HepG2 (cell line): ENCODE measurements at regions not wholly inside any gene's neighbourhood (a gene's known extent, or its start where the extent isn't known, plus 50 kb on each side); places are given as distances from the start of the nearest gene placed in this dataset.

Source experiments
- ATAC-seq: fragments of 200-7000 bp; cut with Tn5 transposase; 3 replicates; pipeline ENCODE4 v1.9.1; 2020; ENCODE audit warnings: mild to moderate bottlenecking, moderate library complexity
- BruUV-seq: library from RNA; stranded (reverse); fragments of 400-500 nt; replicated peaks from 2 replicates; lab custom pipeline; 2021; lab: Mats Ljungman, UMichigan
- CTCF ChIA-PET: fragments of 300-600 bp; formaldehyde crosslinking; extraction: SDS; loops from one replicate; lab custom pipeline; 2021; ENCODE audit warnings: low total read pairs, inconsistent platforms, low intra/inter-chr PET ratio; lab: Yijun Ruan, JAX
- POLR2A ChIA-PET: fragments of 350-600 bp; sonication (Branson Sonifier 250); formaldehyde crosslinking; loops from one replicate; lab custom pipeline; 2020; ENCODE audit warnings: antibody characterized with exemption, inconsistent platforms; lab: Yijun Ruan, JAX
- DNase-seq: peaks from one replicate; pipeline ENCODE4 v3.0.0-alpha.2; 2015; ENCODE audit warnings: low spot score
- FAIRE-seq: peaks from 3 replicates; lab custom pipeline; 2011; peaks lifted over from hg19 to GRCh38; lab: Jason Lieb, UNC
- H2AFZ ChIP-seq: one replicate; pipeline ENCODE4 v1.6.1; 2011; ENCODE audit warnings: low read length, inconsistent platforms
- H3K27ac ChIP-seq: fragments of 300-600 bp; 3 replicates; pipeline ENCODE4 v1.8.0; 2011; ENCODE audit warnings: mixed run types, mild to moderate bottlenecking, mixed read lengths, low read length, inconsistent platforms; ENCODE audit not compliant: insufficient read depth; ENCODE audit errors: extremely low read length
- H3K27me3 ChIP-seq, 2 experiments: fragments of 200-600 bp in 1 of 2; 2 replicates in 1 of 2; 3 replicates in 1 of 2; pipeline versions ENCODE4 v1.6.0 to v1.8.0; 2011; ENCODE audit warnings: low read length in 2 of 2, mild to moderate bottlenecking in 2 of 2, moderate library complexity in 2 of 2, inconsistent platforms in 1 of 2; ENCODE audit not compliant: insufficient read depth in 2 of 2, control insufficient read depth in 1 of 2
- H3K36me3 ChIP-seq, 2 experiments: fragments of 200-600 bp in 1 of 2; replicated peaks in 1 of 2; 2 replicates in 1 of 2; 3 replicates in 1 of 2; pipeline versions ENCODE4 v1.5.1 to v1.8.0; 2011; ENCODE audit warnings: low read length in 2 of 2, inconsistent platforms in 1 of 2; ENCODE audit not compliant: insufficient read depth in 2 of 2, control insufficient read depth in 1 of 2
- H3K4me1 ChIP-seq: 2 replicates; pipeline ENCODE4 v1.5.1; 2012; ENCODE audit warnings: low read length, inconsistent platforms; ENCODE audit not compliant: insufficient read depth
- H3K4me2 ChIP-seq: 2 replicates; pipeline ENCODE4 v1.6.0; 2011; ENCODE audit warnings: low read depth, low read length, inconsistent platforms
- H3K4me3 ChIP-seq, 3 experiments: fragments of 200-600 bp in 1 of 3; sonication (generic), shearing (Covaris generic) in 1 of 3; replicated peaks in 1 of 3; 2 replicates each; pipeline ENCODE4 v1.5.1; 2011 to 2016; ENCODE audit warnings: low read length in 3 of 3, inconsistent platforms in 2 of 3, low read depth in 2 of 3, mild to moderate bottlenecking in 2 of 3, control low read depth in 1 of 3, mixed read lengths in 1 of 3; ENCODE audit not compliant: insufficient read depth in 1 of 3
- H3K79me2 ChIP-seq: one replicate; pipeline ENCODE4 v1.6.1; 2011; ENCODE audit warnings: low read length, inconsistent platforms; ENCODE audit not compliant: insufficient read depth
- H3K9ac ChIP-seq: 2 replicates; pipeline ENCODE4 v1.6.0; 2011; ENCODE audit warnings: mild to moderate bottlenecking, low read depth, low read length, inconsistent platforms; ENCODE audit not compliant: insufficient read depth
- H3K9me3 ChIP-seq: 2 replicates; pipeline ENCODE4 v1.5.1; 2012; ENCODE audit warnings: mild to moderate bottlenecking, low read length
- H4K20me1 ChIP-seq: 2 replicates; pipeline ENCODE4 v1.6.0; 2011; ENCODE audit warnings: inconsistent platforms, mild to moderate bottlenecking, low read length, moderate library complexity; ENCODE audit not compliant: insufficient read depth
- CC2D1A ChIP-seq: sonication (generic); formaldehyde crosslinking; IDR thresholded peaks from 2 replicates; pipeline ENCODE4 v1.8.1; 2023; ENCODE audit warnings: mild to moderate bottlenecking, missing genetic modification reagents
- GPBP1L1 ChIP-seq: sonication (generic); formaldehyde crosslinking; IDR thresholded peaks from 2 replicates; pipeline ENCODE4 v1.5.0; 2020; ENCODE audit warnings: mild to moderate bottlenecking, missing genetic modification reagents
- ZBTB3 ChIP-seq: sonication (generic); formaldehyde crosslinking; IDR thresholded peaks from 2 replicates; pipeline ENCODE4 v1.4.0; 2020; ENCODE audit warnings: low read depth, mild to moderate bottlenecking, moderate library complexity, missing genetic modification reagents, borderline replicate concordance
- WGBS: methylation state at CpG from one replicate; pipeline ENCODE4 v1.1.6; 2017; ENCODE audit warnings: low lambda C conversion rate; 5-methylcytosine and 5-hydroxymethylcytosine counted together
- in situ Hi-C: cut with HindIII; loops from 2 replicates; pipeline ENCODE4 v1.10.0; 2017; ENCODE audit warnings: low pct_unique_long_range_greater_than_20kb; ENCODE audit not compliant: extremely low pct_ligation_motif_present
- intact Hi-C: fragments of 100-400 bp; cut with micrococcal nuclease; formaldehyde crosslinking; loops from one replicate; pipeline ENCODE4 v1.10.0; 2022; ENCODE audit not compliant: unreplicated experiment

GRCh38 chrX:99602107-99602506, 808.0 kb downstream of the PCDH19 start:
- FAIRE-seq: no peak
- no peak for ATAC-seq
- intact Hi-C loops: no loop called here
- ChIA-PET CTCF (no interaction called here), POLR2A (no interaction called here)
- H2AFZ ChIP-seq: no peak overlapping the region
- no peak overlapping the region for H3K4me3 ChIP-seq
- TF ChIP-seq GPBP1L1: no peak
- in situ Hi-C loops: no loop called here
- H4K20me1 ChIP-seq: no peaks in the 10 kb centered on the region
- no peaks in the 10 kb centered on the region for H3K4me1 ChIP-seq
- no peak overlapping the region for H3K27ac ChIP-seq
- H3K4me2 ChIP-seq: no peak overlapping the region
- DNase-seq: no peak
- no peak overlapping the region for H3K9ac ChIP-seq
- H3K79me2 ChIP-seq: no peaks in the 10 kb centered on the region
- H3K27me3 ChIP-seq: no peaks in the 10 kb centered on the region
- no peaks in the 10 kb centered on the region for H3K36me3 ChIP-seq
- no TSS peak for BruUV-seq
- H3K9me3 ChIP-seq: no peaks in the 10 kb centered on the region

- H3K27ac ChIP-seq: no peak overlapping the region
- no peaks in the 10 kb centered on the region for H3K9me3 ChIP-seq
- in situ Hi-C loops (no loop called here), intact Hi-C loops (no loop called here)
- no peak for TF ChIP-seq ZBTB3 (CRISPR knock-in tag)
- TF ChIP-seq CC2D1A (CRISPR knock-in tag): no peak
- CTCF ChIA-PET: no interaction called here
- H3K4me3 ChIP-seq: no peak overlapping the region
- 0% methylated on average over 3 of the region's 3 CpGs for WGBS
- no peak overlapping the region for H3K9ac ChIP-seq
- no peaks in the 10 kb centered on the region for H4K20me1 ChIP-seq
- ATAC-seq (no peak), FAIRE-seq (no peak), DNase-seq (no peak)
- H3K79me2 ChIP-seq: no peaks in the 10 kb centered on the region
- BruUV-seq: no TSS peak
- no peaks in the 10 kb centered on the region for H3K4me1 ChIP-seq
- H3K4me2 ChIP-seq: no peak overlapping the region
- no peaks in the 10 kb centered on the region for H3K36me3 ChIP-seq
- H2AFZ ChIP-seq: no peak overlapping the region
- no peaks in the 10 kb centered on the region for H3K27me3 ChIP-seq
- POLR2A ChIA-PET: no interaction called here
Measured at GRCh38 chrX:99588936-99589335, 821.1 kb downstream of the PCDH19 start.
